Memory B cell (primary cell): ENCODE measurements at regions not wholly inside any gene's neighbourhood (a gene's known extent, or its start where the extent isn't known, plus 50 kb on each side); places are given as distances from the start of the nearest gene placed in this dataset.

ENCODE experiments used
- ATAC-seq: fragments of 150-1000 bp; cut with Tn5 transposase; 2 replicates; pipeline ENCODE4 v1.10.0; 2021; ENCODE audit warnings: low read depth, mild to moderate bottlenecking, moderate library complexity
- DNase-seq, 2 donors: peaks; one replicate each; pipeline ENCODE4 v3.0.0; 2022; ENCODE audit warnings: low spot score in 2 of 2
- H3K27ac Mint-ChIP-seq: one replicate; pipeline ENCODE4 v1.8.0; 2022; ENCODE audit warnings: mild to moderate bottlenecking, moderate library complexity, mixed read lengths
- H3K27me3 Mint-ChIP-seq: one replicate; pipeline ENCODE4 v1.8.0; 2022; ENCODE audit warnings: mixed read lengths
- H3K36me3 Mint-ChIP-seq: one replicate; pipeline ENCODE4 v1.8.0; 2022; ENCODE audit warnings: mild to moderate bottlenecking, mixed read lengths
- H3K4me1 Mint-ChIP-seq: one replicate; pipeline ENCODE4 v1.8.0; 2022; ENCODE audit warnings: mixed read lengths
- H3K4me3 Mint-ChIP-seq: one replicate; pipeline ENCODE4 v1.8.0; 2022; ENCODE audit warnings: mild to moderate bottlenecking, moderate library complexity, mixed read lengths
- H3K9me3 Mint-ChIP-seq: one replicate; pipeline ENCODE4 v1.8.0; 2022; ENCODE audit warnings: mixed read lengths

DNA sequence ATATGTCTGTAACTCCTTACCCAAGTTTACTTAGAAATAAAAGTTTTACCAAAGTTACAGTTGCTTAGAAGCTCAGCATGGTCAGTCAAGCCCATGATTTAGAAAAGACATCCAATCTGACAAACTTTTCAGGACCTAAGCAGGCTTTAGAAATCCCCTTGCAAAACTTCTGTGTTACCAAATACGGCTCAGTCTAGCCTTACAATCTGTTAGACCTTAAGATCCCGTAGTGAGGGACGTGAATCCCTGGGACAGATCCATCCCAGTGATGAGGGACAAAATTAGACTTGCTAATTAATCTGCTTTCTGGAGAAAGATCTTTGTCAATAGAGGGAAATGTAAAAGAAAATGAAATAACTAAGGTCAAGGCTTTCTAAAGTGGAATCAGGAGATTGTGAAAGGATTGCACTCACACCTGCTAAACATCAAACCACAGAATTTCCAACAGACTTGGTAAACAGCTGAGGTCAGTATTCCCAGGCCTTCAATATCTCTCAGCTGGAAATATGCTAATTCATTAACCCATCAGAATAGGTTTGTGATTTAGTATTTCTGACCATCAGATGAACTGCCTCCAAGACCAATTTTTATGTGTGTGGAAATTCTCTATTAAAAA lies 375.3 kb downstream of the DUSP10 start:
- Mint-ChIP-seq H3K27ac (no peak overlapping the region), H3K4me1 (no peaks in the 10 kb centered on the region), H3K36me3 (no peaks in the 10 kb centered on the region), H3K27me3 (peaks cover 2% of the 10 kb centered on the region), H3K9me3 (no peaks in the 10 kb centered on the region), H3K4me3 (no peak overlapping the region)
- DNase-seq = no peak
- no peak for ATAC-seq

DNA sequence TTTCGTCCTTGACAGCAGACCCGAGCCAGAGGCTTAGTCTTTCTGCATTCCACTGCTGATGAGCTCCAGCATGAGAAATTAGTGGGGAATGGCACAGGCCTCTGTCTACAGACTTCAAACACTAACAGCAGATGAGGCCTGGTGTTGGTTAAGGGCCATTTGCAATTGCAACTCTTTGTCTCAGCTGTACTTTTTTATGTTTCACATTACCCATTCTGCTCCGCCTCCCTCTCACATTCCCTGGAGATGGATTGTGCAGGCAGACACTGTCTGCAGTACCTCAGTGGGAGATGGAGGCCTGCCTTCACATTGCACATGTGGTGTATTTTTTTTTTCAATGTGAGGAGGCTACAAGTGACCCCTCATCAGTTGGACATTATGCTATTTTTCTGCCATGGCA lies 370.2 kb downstream of the DUSP10 start:
- Mint-ChIP-seq H3K4me3 (no peak overlapping the region), H3K4me1 (no peaks in the 10 kb centered on the region), H3K27ac (no peak overlapping the region), H3K36me3 (no peaks in the 10 kb centered on the region), H3K9me3 (no peaks in the 10 kb centered on the region), H3K27me3 (peaks cover 4% of the 10 kb centered on the region)
- no peak for ATAC-seq
- DNase-seq = no peak

DNA sequence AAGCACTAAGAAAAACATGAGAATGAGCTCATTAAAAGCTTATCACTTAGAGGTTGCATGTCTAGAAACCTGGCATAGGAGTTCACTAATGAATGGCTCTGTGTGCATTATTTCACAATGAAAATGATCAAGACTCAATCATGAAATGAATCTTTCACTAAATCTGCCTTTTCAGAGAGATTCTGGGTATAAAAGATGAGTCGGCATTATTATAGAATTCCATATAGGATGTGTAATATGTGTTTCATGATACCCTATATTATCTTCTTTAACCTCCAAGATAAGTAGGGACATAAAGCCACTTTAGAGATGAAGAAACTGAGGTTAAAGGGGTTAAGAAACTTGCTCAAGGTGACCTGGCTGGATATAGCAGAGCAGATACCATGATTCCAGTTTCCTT lies 368.1 kb downstream of the DUSP10 start:
- Mint-ChIP-seq H3K4me1 (no peaks in the 10 kb centered on the region), H3K36me3 (no peaks in the 10 kb centered on the region), H3K9me3 (no peaks in the 10 kb centered on the region), H3K4me3 (no peak overlapping the region), H3K27me3 (peaks cover 7% of the 10 kb centered on the region), H3K27ac (no peak overlapping the region)
- DNase-seq = no peak
- no peak for ATAC-seq

DNA sequence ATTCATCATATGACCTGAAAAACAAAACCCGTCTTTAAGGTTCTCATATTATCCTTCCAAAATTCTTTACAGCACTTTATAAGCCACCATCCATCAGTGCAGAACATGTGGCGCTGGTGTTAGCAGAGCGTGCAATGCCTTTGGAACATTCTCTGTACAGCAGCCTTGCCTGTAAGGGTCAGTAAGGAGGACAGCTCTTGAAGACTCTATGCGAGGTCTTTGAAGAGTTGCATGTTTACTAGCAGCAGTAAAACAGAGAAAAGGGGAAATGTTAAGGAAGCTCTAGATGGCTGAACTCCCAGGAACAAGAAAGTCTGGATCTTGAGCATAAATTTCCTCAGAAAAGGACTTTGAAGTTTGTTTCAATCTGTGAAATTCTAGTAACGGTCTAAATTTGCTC lies 365.6 kb downstream of the DUSP10 start:
- DNase-seq (no peak), ATAC-seq (no peak)
- no peaks in the 10 kb centered on the region for H3K4me1 Mint-ChIP-seq
- no peak overlapping the region for H3K4me3 Mint-ChIP-seq
- no peaks in the 10 kb centered on the region for H3K36me3 Mint-ChIP-seq
- no peaks in the 10 kb centered on the region for H3K9me3 Mint-ChIP-seq
- peaks cover 7% of the 10 kb centered on the region for H3K27me3 Mint-ChIP-seq
- no peak overlapping the region for H3K27ac Mint-ChIP-seq

DNA sequence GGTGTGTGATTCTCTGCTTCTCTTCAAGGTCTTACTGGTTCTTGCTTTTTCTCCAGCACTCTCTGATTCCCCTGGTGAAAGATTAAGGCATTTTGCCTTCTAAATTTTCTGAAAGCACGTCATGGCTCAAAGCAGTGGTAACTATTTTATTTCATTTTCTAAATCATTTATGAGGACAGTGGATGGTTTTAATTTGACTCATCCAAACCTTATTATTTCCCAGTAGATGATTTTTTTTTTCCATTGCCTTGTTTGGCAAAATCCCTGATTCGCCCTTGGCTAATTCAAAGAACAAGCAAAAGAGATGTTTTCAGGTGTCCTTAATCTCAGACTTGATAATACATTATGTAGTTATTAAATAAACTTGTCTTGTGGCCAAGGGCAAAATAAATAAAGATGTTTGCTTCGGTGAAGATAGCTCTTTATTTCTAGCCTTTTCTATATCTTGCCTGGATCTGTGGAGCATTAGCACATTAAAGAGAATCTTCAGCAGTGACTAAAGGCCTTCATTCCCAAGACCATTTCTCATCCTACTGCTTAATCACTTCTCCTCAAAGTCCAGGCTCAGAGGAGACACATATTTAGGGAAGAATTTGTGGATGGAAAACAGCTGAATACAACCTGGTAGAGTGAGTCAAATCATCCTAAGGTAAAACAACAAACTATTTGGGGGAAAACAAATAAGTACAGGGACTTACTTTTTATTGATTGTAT lies 359.8 kb downstream of the DUSP10 start:
- no peak for DNase-seq
- ATAC-seq = no peak
- no peaks in the 10 kb centered on the region for H3K9me3 Mint-ChIP-seq
- H3K27ac Mint-ChIP-seq = no peak overlapping the region
- no peak overlapping the region for H3K4me3 Mint-ChIP-seq
- H3K36me3 Mint-ChIP-seq = no peaks in the 10 kb centered on the region
- no peaks in the 10 kb centered on the region for H3K4me1 Mint-ChIP-seq
- peaks cover 1% of the 10 kb centered on the region for H3K27me3 Mint-ChIP-seq

DNA sequence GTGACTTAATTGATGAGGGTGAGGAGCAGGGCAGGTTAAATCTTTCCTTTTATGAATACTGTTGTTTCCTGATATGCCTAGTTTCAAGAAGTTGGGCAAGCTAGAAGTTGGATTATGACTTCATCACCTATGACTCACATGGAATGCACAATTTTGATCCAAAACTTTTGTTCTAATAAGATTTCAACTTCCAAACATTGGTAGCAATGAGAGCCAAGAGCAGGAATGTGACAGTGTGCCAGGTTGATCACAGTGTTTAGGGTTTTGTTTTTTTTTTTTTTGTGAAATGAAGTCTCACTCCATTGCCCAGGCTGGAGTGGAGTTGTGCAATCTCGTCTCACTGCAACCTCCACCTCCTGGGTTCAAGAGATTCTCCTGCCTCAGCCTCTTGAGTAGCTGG lies 349.4 kb downstream of the DUSP10 start:
- DNase-seq (no peak), ATAC-seq (no peak)
- H3K9me3 Mint-ChIP-seq = no peaks in the 10 kb centered on the region
- no peak overlapping the region for H3K4me3 Mint-ChIP-seq
- H3K27ac Mint-ChIP-seq = no peak overlapping the region
- peaks cover 23% of the 10 kb centered on the region for H3K27me3 Mint-ChIP-seq
- peaks cover 1% of the 10 kb centered on the region for H3K36me3 Mint-ChIP-seq
- no peaks in the 10 kb centered on the region for H3K4me1 Mint-ChIP-seq

DNA sequence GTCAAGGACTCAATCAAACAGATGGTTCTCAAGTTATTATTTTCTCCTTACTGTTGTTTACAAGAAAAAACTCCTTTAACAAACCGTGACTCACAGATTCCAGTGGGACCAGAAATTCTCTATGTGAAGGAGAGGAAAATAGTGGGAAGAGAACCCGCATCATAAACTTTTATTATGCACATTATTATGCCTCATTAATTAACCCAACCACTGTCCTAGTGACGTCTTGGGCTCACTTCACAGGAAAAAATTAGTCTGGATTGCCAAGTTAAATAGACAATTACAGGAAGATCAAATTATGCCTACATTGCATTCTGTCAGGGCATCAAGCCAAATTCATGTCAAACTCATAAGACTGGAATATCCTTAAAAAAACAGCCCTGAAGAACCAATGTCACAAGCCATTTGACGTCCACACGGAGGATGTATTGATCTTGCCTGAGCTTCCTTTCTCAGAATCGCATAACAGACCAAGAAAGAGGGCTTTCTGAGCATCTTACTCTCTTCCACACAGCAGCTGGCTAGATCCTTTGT lies 347.8 kb downstream of the DUSP10 start:
- Mint-ChIP-seq H3K4me3 (no peak overlapping the region), H3K27me3 (peaks cover 19% of the 10 kb centered on the region), H3K36me3 (no peaks in the 10 kb centered on the region), H3K27ac (no peak overlapping the region), H3K9me3 (peaks cover 5% of the 10 kb centered on the region), H3K4me1 (no peaks in the 10 kb centered on the region)
- DNase-seq = no peak
- no peak for ATAC-seq

DNA sequence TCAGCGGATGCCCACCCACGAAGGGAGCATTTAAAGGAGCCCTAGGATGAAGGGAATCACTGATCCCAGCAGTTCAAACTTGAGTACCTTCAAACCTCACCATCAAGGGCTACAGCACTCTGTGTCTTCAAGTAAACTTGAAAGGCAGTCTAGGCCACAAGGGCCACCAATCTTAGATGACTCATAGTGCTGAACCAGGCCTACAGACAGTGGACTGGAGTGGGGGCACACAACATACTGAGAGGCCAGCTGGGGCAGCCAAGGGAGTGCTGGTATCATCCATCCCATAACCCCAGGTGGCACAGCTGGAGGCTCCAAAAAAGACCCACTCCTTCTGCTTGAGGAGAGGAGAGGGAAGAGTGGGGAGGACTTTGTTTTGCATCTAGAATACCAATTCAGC lies 345.4 kb downstream of the DUSP10 start:
- Mint-ChIP-seq H3K4me1 (no peaks in the 10 kb centered on the region), H3K9me3 (peaks cover 10% of the 10 kb centered on the region), H3K27ac (no peak overlapping the region), H3K36me3 (no peaks in the 10 kb centered on the region), H3K27me3 (peaks cover 15% of the 10 kb centered on the region), H3K4me3 (no peak overlapping the region)
- DNase-seq = no peak
- ATAC-seq = no peak

DNA sequence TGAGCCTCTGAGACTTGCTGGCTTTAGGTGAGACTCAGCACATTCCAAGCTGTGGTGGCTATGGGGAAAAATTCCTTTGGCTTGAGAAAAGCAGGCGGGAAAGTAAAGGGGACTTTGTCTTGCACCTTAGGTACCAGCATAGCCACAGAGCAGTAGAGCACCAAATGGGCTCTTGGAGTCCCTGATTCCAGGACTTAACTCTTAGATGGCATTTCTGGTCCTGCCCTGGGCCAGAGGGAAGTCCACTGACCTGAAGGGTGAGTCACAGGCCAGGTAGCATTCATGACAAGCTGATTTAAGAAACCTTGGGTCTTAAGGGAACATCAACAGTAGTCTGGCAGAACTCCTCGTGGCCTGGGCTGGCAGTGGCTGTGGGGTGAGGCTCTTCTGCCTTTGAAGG lies 344.7 kb downstream of the DUSP10 start:
- ATAC-seq = no peak
- H3K9me3 Mint-ChIP-seq = peaks cover 10% of the 10 kb centered on the region

DNA sequence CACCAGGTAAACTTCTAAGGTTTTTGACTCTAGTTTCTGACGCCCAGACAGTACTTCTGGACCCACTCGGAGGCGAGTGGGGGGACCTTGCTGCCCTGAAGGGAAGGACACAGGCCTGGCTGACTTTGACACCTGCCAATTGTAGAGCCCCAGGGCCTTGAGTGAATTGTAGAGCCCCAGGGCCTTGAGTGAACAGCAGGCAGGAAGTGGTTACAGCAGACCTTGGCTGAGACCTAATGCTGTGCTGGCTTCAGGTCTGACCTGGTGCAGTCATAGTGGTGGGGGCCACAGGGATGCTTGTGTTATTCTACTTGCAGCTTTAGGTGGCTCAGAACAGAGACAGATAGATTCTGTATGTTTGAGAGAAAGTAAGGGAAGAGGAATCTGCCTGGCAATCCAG lies 344.3 kb downstream of the DUSP10 start:
- Mint-ChIP-seq H3K27ac (no peak overlapping the region), H3K4me3 (no peak overlapping the region), H3K36me3 (no peaks in the 10 kb centered on the region), H3K27me3 (peaks cover 15% of the 10 kb centered on the region), H3K9me3 (peaks cover 10% of the 10 kb centered on the region), H3K4me1 (no peaks in the 10 kb centered on the region)
- no peak for ATAC-seq
- no peak for DNase-seq

More for the DNA sequence above, 344.7 kb downstream of the DUSP10 start:
- H3K4me1 Mint-ChIP-seq = no peaks in the 10 kb centered on the region
- DNase-seq = no peak
- H3K27ac Mint-ChIP-seq = no peak overlapping the region
- H3K4me3 Mint-ChIP-seq = no peak overlapping the region
- no peaks in the 10 kb centered on the region for H3K36me3 Mint-ChIP-seq
- peaks cover 15% of the 10 kb centered on the region for H3K27me3 Mint-ChIP-seq

DNA sequence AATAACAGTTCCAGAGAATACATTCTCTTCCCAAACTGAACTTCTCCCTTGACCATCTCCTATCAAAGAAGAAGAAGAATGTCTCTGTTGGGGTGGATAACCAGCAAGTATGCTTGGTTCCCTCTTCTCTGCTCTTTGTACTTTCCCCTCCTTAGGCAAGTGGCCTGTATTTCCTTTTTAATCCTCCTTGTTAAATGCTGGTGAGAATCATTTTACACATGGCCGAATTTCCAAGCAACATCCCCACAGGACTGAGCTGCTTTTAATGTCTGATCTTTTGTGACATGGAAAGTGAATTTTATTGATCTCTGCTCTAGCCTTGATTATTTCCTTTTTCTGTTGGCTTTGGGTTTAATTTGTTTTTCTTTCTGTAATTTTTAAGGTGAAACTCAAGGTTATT lies 336.7 kb downstream of the DUSP10 start:
- H3K27ac Mint-ChIP-seq = no peak overlapping the region
- no peak for DNase-seq
- H3K9me3 Mint-ChIP-seq = peaks cover 6% of the 10 kb centered on the region
- H3K4me3 Mint-ChIP-seq = no peak overlapping the region
- ATAC-seq = no peak
- no peaks in the 10 kb centered on the region for H3K36me3 Mint-ChIP-seq
- no peaks in the 10 kb centered on the region for H3K27me3 Mint-ChIP-seq
- no peaks in the 10 kb centered on the region for H3K4me1 Mint-ChIP-seq

DNA sequence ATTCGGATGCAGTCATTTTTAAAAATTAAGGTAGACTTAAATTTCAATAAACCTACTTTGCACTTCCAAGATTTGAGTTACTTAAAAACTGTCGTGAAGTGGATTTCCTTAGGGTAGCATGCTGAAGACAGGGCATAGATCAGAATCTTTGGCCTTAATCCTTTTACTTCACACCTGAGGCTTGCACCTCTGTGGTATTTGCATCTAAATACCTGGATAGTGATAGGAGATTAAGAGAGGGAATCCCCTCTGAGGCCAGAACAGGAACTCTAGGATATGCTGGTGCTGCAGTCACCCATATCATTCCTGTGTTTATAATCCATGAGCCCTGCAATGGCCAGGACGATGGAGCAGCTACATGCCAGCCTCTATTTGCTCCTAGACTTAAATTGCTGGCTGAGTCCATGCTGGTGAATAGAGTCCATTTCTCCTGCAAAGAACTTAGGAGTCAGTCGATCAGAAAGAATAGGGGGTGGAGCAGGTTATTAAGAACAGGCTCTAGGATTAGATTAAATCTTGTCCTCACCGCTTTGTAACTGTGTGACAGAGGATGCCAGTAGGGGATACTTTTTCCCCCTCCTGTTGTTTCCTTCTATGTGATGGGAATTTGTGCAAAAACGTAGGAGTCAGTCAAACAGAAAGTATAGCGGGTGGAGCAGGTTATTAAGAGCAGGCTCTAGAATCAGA lies 333.6 kb downstream of the DUSP10 start:
- no peak for DNase-seq
- H3K4me3 Mint-ChIP-seq = no peak overlapping the region
- H3K9me3 Mint-ChIP-seq = no peaks in the 10 kb centered on the region
- H3K27me3 Mint-ChIP-seq = peaks cover under 1% of the 10 kb centered on the region
- no peak overlapping the region for H3K27ac Mint-ChIP-seq
- H3K36me3 Mint-ChIP-seq = no peaks in the 10 kb centered on the region
- no peak for ATAC-seq
- no peaks in the 10 kb centered on the region for H3K4me1 Mint-ChIP-seq

DNA sequence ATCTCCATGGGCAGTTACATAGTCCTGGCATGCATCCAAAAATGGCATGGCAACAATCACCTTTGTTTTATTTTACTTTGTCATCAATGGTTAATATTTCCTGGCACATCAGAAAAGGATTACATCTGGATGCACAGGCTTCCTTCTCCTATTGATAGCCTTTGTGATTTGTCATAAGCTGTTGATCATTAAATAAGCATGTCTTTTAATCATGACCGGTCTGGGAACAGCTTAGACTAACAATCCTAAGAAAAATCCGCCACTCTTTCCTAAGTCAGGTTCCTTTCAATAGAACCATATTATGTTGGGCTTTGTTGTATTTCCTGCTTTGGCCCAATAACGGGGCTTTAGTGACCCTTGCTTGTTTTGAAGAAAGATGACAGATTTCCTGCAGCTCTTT lies 330.6 kb downstream of the DUSP10 start:
- Mint-ChIP-seq H3K27me3 (peaks cover 8% of the 10 kb centered on the region), H3K36me3 (no peaks in the 10 kb centered on the region), H3K9me3 (no peaks in the 10 kb centered on the region), H3K4me3 (no peak overlapping the region), H3K4me1 (no peaks in the 10 kb centered on the region), H3K27ac (no peak overlapping the region)
- no peak for DNase-seq
- no peak for ATAC-seq

DNA sequence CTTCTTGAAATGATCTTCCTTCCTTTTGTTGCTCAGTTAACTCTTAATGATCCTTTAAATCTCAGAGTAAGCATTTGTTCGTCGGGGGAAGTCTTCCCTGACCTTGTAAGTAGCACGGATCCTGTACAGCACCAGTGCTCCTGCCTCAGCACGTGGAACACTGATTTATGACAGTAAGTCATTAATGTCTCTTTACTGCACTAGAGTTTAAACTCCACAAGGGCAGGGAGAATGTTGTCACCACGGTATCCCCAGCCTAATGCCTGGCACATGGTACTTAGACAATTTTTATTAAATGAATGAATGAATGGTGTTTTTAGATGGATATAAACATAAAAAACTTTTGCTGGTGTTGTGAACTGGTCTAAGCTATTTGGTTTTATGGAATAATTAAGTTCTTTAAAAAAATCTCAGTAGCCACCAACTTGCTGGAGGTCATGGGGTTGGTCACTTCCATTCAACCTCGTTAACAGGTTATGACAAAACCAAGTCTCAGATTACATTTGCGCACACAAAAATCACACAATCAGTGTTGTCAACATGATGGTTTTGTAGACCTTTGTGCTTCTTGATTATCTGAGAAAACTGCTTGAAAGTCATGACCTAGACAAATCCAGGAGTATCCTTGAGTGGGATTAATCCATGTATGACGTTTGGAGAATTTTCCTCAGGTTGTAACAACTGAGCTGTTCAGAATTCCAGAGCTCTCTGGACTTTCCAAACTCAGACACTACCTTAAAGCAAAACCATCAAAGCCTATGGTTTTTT lies 326.9 kb downstream of the DUSP10 start:
- H3K36me3 Mint-ChIP-seq = no peaks in the 10 kb centered on the region
- peaks cover 10% of the 10 kb centered on the region for H3K27me3 Mint-ChIP-seq
- H3K9me3 Mint-ChIP-seq = no peaks in the 10 kb centered on the region
- no peak for DNase-seq
- H3K27ac Mint-ChIP-seq = no peak overlapping the region
- no peaks in the 10 kb centered on the region for H3K4me1 Mint-ChIP-seq
- H3K4me3 Mint-ChIP-seq = no peak overlapping the region
- no peak for ATAC-seq
